HG03565 (cell line): ENCODE measurements at regions not wholly inside any gene's neighbourhood (a gene's known extent, or its start where the extent isn't known, plus 50 kb on each side); places are given as distances from the start of the nearest gene placed in this dataset.

Experiments used
- ATAC-seq: cut with Tn5 transposase; IDR thresholded peaks from one replicate; pipeline ENCODE4 v1.9.1; 2021; ENCODE audit warnings: mild to moderate bottlenecking, moderate library complexity; ENCODE audit not compliant: unreplicated experiment

- no peak for ATAC-seq
Measured at GRCh38 chr9:11868795-11869194, 824.4 kb upstream of the TYRP1 start.

GRCh38 chr9:11871852-11872251 lies 821.3 kb upstream of the TYRP1 start:
- no peak for ATAC-seq

- no peak for ATAC-seq
Measured at GRCh38 chr9:11872471-11872870, 820.7 kb upstream of the TYRP1 start.

GRCh38 chr9:11874414-11874813 lies 818.8 kb upstream of the TYRP1 start:
- no peak for ATAC-seq

GRCh38 chr9:11892401-11892800 lies 800.8 kb upstream of the TYRP1 start:
- ATAC-seq, result no peak

GRCh38 chr9:11893331-11893730 lies 799.9 kb upstream of the TYRP1 start:
- ATAC-seq, result no peak

- no peak for ATAC-seq
Measured at GRCh38 chr9:11894136-11894535, 799.0 kb upstream of the TYRP1 start.

- ATAC-seq, result no peak
Measured at GRCh38 chr9:11902610-11903009, 790.6 kb upstream of the TYRP1 start.

GRCh38 chr9:11915699-11916098 lies 777.5 kb upstream of the TYRP1 start:
- no peak for ATAC-seq

- no peak for ATAC-seq
Measured at GRCh38 chr9:11928871-11929321, 764.3 kb upstream of the TYRP1 start.

- no peak for ATAC-seq
Measured at GRCh38 chr9:11931109-11931508, 762.1 kb upstream of the TYRP1 start.

GRCh38 chr9:11931751-11932150 lies 761.4 kb upstream of the TYRP1 start:
- no peak for ATAC-seq

- no peak for ATAC-seq
Measured at GRCh38 chr9:11933926-11934325, 759.3 kb upstream of the TYRP1 start.

GRCh38 chr9:11946531-11946930 lies 746.7 kb upstream of the TYRP1 start:
- no peak for ATAC-seq

GRCh38 chr9:11962327-11962726 lies 730.9 kb upstream of the TYRP1 start:
- ATAC-seq, result no peak

GRCh38 chr9:11966786-11967185 lies 726.4 kb upstream of the TYRP1 start:
- no peak for ATAC-seq

GRCh38 chr9:11968631-11969030 lies 724.6 kb upstream of the TYRP1 start:
- no peak for ATAC-seq

- no peak for ATAC-seq
Measured at GRCh38 chr9:11973011-11973410, 720.2 kb upstream of the TYRP1 start.

GRCh38 chr9:11973511-11973910 lies 719.7 kb upstream of the TYRP1 start:
- ATAC-seq, result no peak

GRCh38 chr9:11992866-11993265 lies 700.3 kb upstream of the TYRP1 start:
- no peak for ATAC-seq

GRCh38 chr9:12014488-12014887 lies 678.7 kb upstream of the TYRP1 start:
- ATAC-seq, result no peak

GRCh38 chr9:12054235-12054634 lies 639.0 kb upstream of the TYRP1 start:
- ATAC-seq, result no peak

- no peak for ATAC-seq
Measured at GRCh38 chr9:12056874-12057273, 636.3 kb upstream of the TYRP1 start.

- ATAC-seq, result no peak
Measured at GRCh38 chr9:12060067-12060466, 633.1 kb upstream of the TYRP1 start.
